A172 (cell line): ENCODE measurements at regions not wholly inside any gene's neighbourhood (a gene's known extent, or its start where the extent isn't known, plus 50 kb on each side); places are given as distances from the start of the nearest gene placed in this dataset.

Experiments used
- DNase-seq: peaks from one replicate; pipeline ENCODE4 v3.0.0-alpha.2; 2015; ENCODE audit warnings: low spot score

GRCh38 chr11:127424661-127425060 lies 424.1 kb upstream of the KIRREL3 start:
- no peak for DNase-seq

GRCh38 chr11:127420139-127420538 lies 419.6 kb upstream of the KIRREL3 start:
- DNase-seq: no peak

GRCh38 chr11:127412722-127413380 lies 412.3 kb upstream of the KIRREL3 start:
- DNase-seq: no peak

GRCh38 chr11:127412234-127412633 lies 411.7 kb upstream of the KIRREL3 start:
- no peak for DNase-seq

GRCh38 chr11:127411283-127411682 lies 410.7 kb upstream of the KIRREL3 start:
- no peak for DNase-seq

GRCh38 chr11:127395034-127395433 lies 394.5 kb upstream of the KIRREL3 start:
- peak; percentile 11 for DNase-seq

- no peak for DNase-seq
Observed at GRCh38 chr11:127393460-127393997, 393.0 kb upstream of the KIRREL3 start.

- DNase-seq: no peak
Observed at GRCh38 chr11:127392575-127392974, 392.0 kb upstream of the KIRREL3 start.

- no peak for DNase-seq
Observed at GRCh38 chr11:127390465-127390864, 389.9 kb upstream of the KIRREL3 start.

- DNase-seq: no peak
Observed at GRCh38 chr11:127385071-127385470, 384.5 kb upstream of the KIRREL3 start.

- no peak for DNase-seq
Observed at GRCh38 chr11:127383026-127383425, 382.5 kb upstream of the KIRREL3 start.

- DNase-seq: no peak
Observed at GRCh38 chr11:127381247-127381646, 380.7 kb upstream of the KIRREL3 start.

GRCh38 chr11:127379686-127380085 lies 379.1 kb upstream of the KIRREL3 start:
- no peak for DNase-seq

GRCh38 chr11:127376301-127376700 lies 375.7 kb upstream of the KIRREL3 start:
- DNase-seq: no peak

- no peak for DNase-seq
Observed at GRCh38 chr11:127369356-127369755, 368.8 kb upstream of the KIRREL3 start.

GRCh38 chr11:127362754-127363308 lies 362.3 kb upstream of the KIRREL3 start:
- no peak for DNase-seq

- no peak for DNase-seq
Observed at GRCh38 chr11:127358160-127358559, 357.6 kb upstream of the KIRREL3 start.

- no peak for DNase-seq
Observed at GRCh38 chr11:127350476-127350875, 349.9 kb upstream of the KIRREL3 start.

GRCh38 chr11:127345819-127346459 lies 345.4 kb upstream of the KIRREL3 start:
- no peak for DNase-seq

- DNase-seq: no peak
Observed at GRCh38 chr11:127340438-127340837, 339.9 kb upstream of the KIRREL3 start.

GRCh38 chr11:127339376-127339775 lies 338.8 kb upstream of the KIRREL3 start:
- DNase-seq: no peak

GRCh38 chr11:127338380-127339259 lies 338.1 kb upstream of the KIRREL3 start:
- no peak for DNase-seq
